ENCODE measurements at regions not wholly inside any gene's neighbourhood (a gene's known extent, or its start where the extent isn't known, plus 50 kb on each side); places are given as distances from the start of the nearest gene placed in this dataset.

DNA sequence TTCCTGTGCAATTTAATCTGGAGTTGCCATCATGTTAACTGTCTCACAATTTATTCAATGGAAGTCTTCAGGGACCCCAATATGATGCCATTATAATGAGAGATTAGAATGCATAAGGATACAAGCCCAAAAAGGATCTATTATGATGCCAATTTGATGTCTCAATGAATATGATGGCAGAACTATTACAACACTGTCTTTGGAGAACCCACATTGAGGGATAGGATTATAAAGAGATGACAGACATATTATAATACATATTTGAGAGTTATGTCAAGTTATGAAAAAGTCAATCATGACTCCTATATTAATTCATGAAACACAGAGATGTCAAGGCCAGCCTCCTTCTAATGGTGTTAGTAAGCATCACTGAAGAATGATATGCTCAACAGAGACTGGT lies 1358.4 kb downstream of the PCDH19 start:
- TF ChIP-seq CTCF (IDR thresholded peaks at IDR 0.05) (no peak), POLR2A (IDR thresholded peaks at IDR 0.05) (no peak), POLR2AphosphoS5 (IDR thresholded peaks at IDR 0.05) (no peak), EP300 (IDR thresholded peaks at IDR 0.05) (no peak)
